HG03103 (cell line): ENCODE measurements at regions not wholly inside any gene's neighbourhood (a gene's known extent, or its start where the extent isn't known, plus 50 kb on each side); places are given as distances from the start of the nearest gene placed in this dataset.

ENCODE experiments used
- ATAC-seq: cut with Tn5 transposase; IDR thresholded peaks from one replicate; pipeline ENCODE4 v1.9.1; 2021; ENCODE audit warnings: low read depth; ENCODE audit not compliant: unreplicated experiment

- no peak for ATAC-seq
These were observed 102.6 kb upstream of the TBX20 start for GRCh38 chr7:35356495-35356894.

- ATAC-seq: no peak
These were observed 102.0 kb upstream of the TBX20 start for GRCh38 chr7:35355911-35356310.

GRCh38 chr7:35355199-35355598 lies 101.3 kb upstream of the TBX20 start:
- ATAC-seq: no peak

GRCh38 chr7:35353481-35353880 lies 99.6 kb upstream of the TBX20 start:
- no peak for ATAC-seq

- ATAC-seq: no peak
These were observed 97.6 kb upstream of the TBX20 start for GRCh38 chr7:35351466-35351865.

- ATAC-seq: no peak
These were observed 94.9 kb upstream of the TBX20 start for GRCh38 chr7:35348611-35349400.

- ATAC-seq: no peak
These were observed 88.9 kb upstream of the TBX20 start for GRCh38 chr7:35342786-35343185.

GRCh38 chr7:35339811-35340210 lies 85.9 kb upstream of the TBX20 start:
- ATAC-seq: no peak

- no peak for ATAC-seq
These were observed 82.5 kb upstream of the TBX20 start for GRCh38 chr7:35336444-35336843.

- ATAC-seq: no peak
These were observed 80.6 kb upstream of the TBX20 start for GRCh38 chr7:35334506-35334905.

GRCh38 chr7:35333265-35333664 lies 79.4 kb upstream of the TBX20 start:
- no peak for ATAC-seq

- ATAC-seq: no peak
These were observed 78.1 kb upstream of the TBX20 start for GRCh38 chr7:35331730-35332678.

- no peak for ATAC-seq
These were observed 75.1 kb upstream of the TBX20 start for GRCh38 chr7:35329026-35329425.

GRCh38 chr7:35319606-35320005 lies 65.7 kb upstream of the TBX20 start:
- ATAC-seq: no peak

GRCh38 chr7:35316549-35316948 lies 62.6 kb upstream of the TBX20 start:
- no peak for ATAC-seq

GRCh38 chr7:35315517-35315916 lies 61.6 kb upstream of the TBX20 start:
- ATAC-seq: no peak

- no peak for ATAC-seq
These were observed 60.5 kb upstream of the TBX20 start for GRCh38 chr7:35314354-35314753.

GRCh38 chr7:35313575-35313974 lies 59.7 kb upstream of the TBX20 start:
- no peak for ATAC-seq
